K562 (cell line): ENCODE measurements at regions not wholly inside any gene's neighbourhood (a gene's known extent, or its start where the extent isn't known, plus 50 kb on each side); places are given as distances from the start of the nearest gene placed in this dataset.

ENCODE experiments used
- ATAC-seq: fragments of 200-7000 bp; cut with Tn5 transposase; 3 replicates; pipeline ENCODE4 v1.9.1; 2020; ENCODE audit warnings: moderate library complexity
- BruUV-seq: library from RNA; stranded (reverse); fragments of 400-500 nt; replicated peaks from 2 replicates; lab custom pipeline; 2021; lab: Mats Ljungman, UMichigan
- CTCF ChIA-PET: fragments of 300-600 bp; formaldehyde crosslinking; extraction: SDS; loops from one replicate; lab custom pipeline; 2021; ENCODE audit warnings: low intra/inter-chr PET ratio; lab: Yijun Ruan, JAX
- POLR2A ChIA-PET: fragments of 300-600, 350-650 bp; sonication (Branson Sonifier 250); formaldehyde crosslinking; extraction: SDS; loops from one replicate; lab custom pipeline; 2021; ENCODE audit warnings: antibody characterized with exemption, inconsistent platforms; lab: Yijun Ruan, JAX
- DNase-seq, 4 experiments: peaks; one replicate each; pipeline versions ENCODE4 v3.0.0 to v3.0.0-alpha.2; 2011 to 2018; ENCODE audit warnings: low spot score in 3 of 4, mixed read lengths in 3 of 4; ENCODE audit errors: extremely low read depth in 1 of 4
- FAIRE-seq: peaks from 2 replicates; lab custom pipeline; 2011; peaks lifted over from hg19 to GRCh38; lab: Jason Lieb, UNC
- H2AFZ ChIP-seq: 2 replicates; pipeline ENCODE4 v1.6.0; 2011; ENCODE audit warnings: low read depth, low read length, control low read depth, inconsistent platforms
- H3K27ac ChIP-seq: fragments of 200-600 bp; 3 replicates; pipeline ENCODE4 v1.8.0; 2011; ENCODE audit warnings: low read depth, mild to moderate bottlenecking, control low read depth, inconsistent platforms, low read length, moderate library complexity, mixed read lengths; ENCODE audit errors: extremely low read depth
- H3K27me3 ChIP-seq, 2 experiments: fragments of 300-600 bp in 1 of 2; 2 replicates in 1 of 2; 3 replicates in 1 of 2; pipeline versions ENCODE4 v1.6.0 to v1.8.0; 2011; ENCODE audit warnings: inconsistent platforms in 2 of 2, low read length in 2 of 2, mild to moderate bottlenecking in 1 of 2, mixed read lengths in 1 of 2, moderate library complexity in 1 of 2; ENCODE audit not compliant: control insufficient read depth in 2 of 2, insufficient read depth in 2 of 2
- H3K36me3 ChIP-seq: fragments of 300-600 bp; 3 replicates; pipeline ENCODE4 v1.8.0; 2011; ENCODE audit warnings: mild to moderate bottlenecking, low read length, inconsistent platforms; ENCODE audit not compliant: control insufficient read depth, insufficient read depth
- H3K4me1 ChIP-seq, 2 experiments: fragments of 200-600 bp in 1 of 2; replicated peaks in 1 of 2; 2 replicates in 1 of 2; 3 replicates in 1 of 2; pipeline versions ENCODE4 v1.5.1 to v1.8.0; 2011; ENCODE audit warnings: inconsistent platforms in 2 of 2, low read length in 2 of 2, mild to moderate bottlenecking in 1 of 2, mixed read lengths in 1 of 2, moderate library complexity in 1 of 2; ENCODE audit not compliant: control insufficient read depth in 2 of 2, insufficient read depth in 2 of 2
- H3K4me2 ChIP-seq: 2 replicates; pipeline ENCODE4 v1.6.1; 2011; ENCODE audit warnings: low read length, control low read depth, inconsistent platforms, mixed read lengths; ENCODE audit not compliant: insufficient read depth
- H3K4me3 ChIP-seq: fragments of 200-600 bp; sonication (generic), shearing (Covaris generic); 2 replicates; pipeline ENCODE4 v1.5.1; 2016; ENCODE audit warnings: control low read depth, inconsistent platforms
- H3K79me2 ChIP-seq: fragments of 200-600 bp; 3 replicates; pipeline ENCODE4 v1.8.0; 2011; ENCODE audit warnings: low read length, inconsistent platforms; ENCODE audit not compliant: control insufficient read depth, insufficient read depth
- H3K9ac ChIP-seq, 2 experiments: 2 replicates each; pipeline versions ENCODE4 v1.6.0 to v1.6.1; 2011; ENCODE audit warnings: low read depth in 2 of 2, low read length in 2 of 2, control low read depth in 1 of 2, inconsistent platforms in 1 of 2, mild to moderate bottlenecking in 1 of 2, mixed read lengths in 1 of 2; ENCODE audit not compliant: insufficient read depth in 1 of 2
- H3K9me1 ChIP-seq: one replicate; pipeline ENCODE4 v1.6.0; 2011; ENCODE audit warnings: inconsistent platforms, mild to moderate bottlenecking, low read length, moderate library complexity; ENCODE audit not compliant: control insufficient read depth, insufficient read depth
- H3K9me3 ChIP-seq: replicated peaks from 2 replicates; pipeline ENCODE4 v1.5.1; 2011; ENCODE audit warnings: low read depth, low read length, inconsistent platforms; ENCODE audit not compliant: control insufficient read depth, insufficient read depth
- H4K20me1 ChIP-seq: replicated peaks from 2 replicates; pipeline ENCODE4 v1.6.1; 2011; ENCODE audit warnings: low read length, inconsistent platforms, mixed read lengths; ENCODE audit not compliant: control insufficient read depth, insufficient read depth
- ARHGAP35 ChIP-seq: fragments of 450-650 bp; IDR thresholded peaks from 2 replicates; pipeline ENCODE4 v1.6.1; 2018; ENCODE audit not compliant: partially characterized antibody
- CXXC5 ChIP-seq: fragments of 250-450 bp; sonication (Bioruptor Pico); IDR thresholded peaks from 2 replicates; pipeline ENCODE4 v1.8.0; 2022; ENCODE audit warnings: inconsistent platforms, mild to moderate bottlenecking, moderate library complexity
- HOMEZ ChIP-seq: fragments of 250-450 bp; sonication (Bioruptor Pico); IDR thresholded peaks from 2 replicates; pipeline ENCODE4 v1.4.0; 2020; ENCODE audit warnings: mild to moderate bottlenecking, moderate library complexity
- KDM5B ChIP-seq: fragments of 200-600 bp; sonication (generic); IDR thresholded peaks from 2 replicates; pipeline ENCODE4 v1.6.1; 2012; ENCODE audit warnings: low read depth, mild to moderate bottlenecking, moderate library complexity, low read length, control low read depth, inconsistent platforms; ENCODE audit not compliant: insufficient replicate concordance
- MTA2 ChIP-seq: fragments of 450-650 bp; IDR thresholded peaks from 2 replicates; pipeline ENCODE4 v1.6.1; 2016; ENCODE audit warnings: low read depth
- NONO ChIP-seq, 2 experiments: fragments of 200-400 bp in 1 of 2; fragments of 450-650 bp in 1 of 2; formaldehyde crosslinking in 1 of 2; IDR thresholded peaks; 2 replicates each; pipeline ENCODE4 v1.6.1; 2017; ENCODE audit warnings: low read depth in 2 of 2, mild to moderate bottlenecking in 2 of 2, moderate library complexity in 2 of 2, low read length in 1 of 2
- in situ Hi-C: fragments of 300-500 bp; cut with MboI; formaldehyde crosslinking; loops from 4 replicates; pipeline ENCODE4 v1.15.0; 2018; ENCODE audit warnings: inconsistent platforms, mixed read lengths
- intact Hi-C: fragments of 100-400 bp; cut with micrococcal nuclease; formaldehyde crosslinking; loops from 2 replicates; pipeline ENCODE4 v1.14.2; 2022
- TF ChIP-seq, protein P1 (sequence below): fragments of 250-450 bp; sonication (Bioruptor Pico); IDR thresholded peaks from 2 replicates; pipeline ENCODE4 v1.4.0; 2020
- TF ChIP-seq, protein P2 (sequence below): sonication (generic); formaldehyde crosslinking; IDR thresholded peaks from 2 replicates; pipeline ENCODE4 v1.8.0; 2023; ENCODE audit warnings: mild to moderate bottlenecking, missing genetic modification reagents

DNA sequence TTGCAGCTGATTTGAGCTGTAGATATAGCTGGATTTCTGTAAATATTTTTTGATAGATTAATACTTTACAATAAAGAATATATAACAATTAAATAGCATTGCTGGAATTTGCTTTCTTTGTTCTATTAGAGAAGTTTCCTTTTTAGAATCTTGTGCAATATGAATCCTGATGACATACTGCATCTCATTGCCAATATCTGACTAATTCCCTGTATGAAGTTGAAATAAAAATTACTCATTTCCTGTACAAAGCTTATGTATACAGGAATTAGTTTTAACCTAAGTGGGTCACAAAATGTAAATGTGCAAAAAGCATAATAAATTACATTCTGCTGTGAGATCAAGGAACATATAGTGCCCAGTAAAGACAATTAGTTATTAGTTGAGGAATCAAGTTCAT, 72.8 kb upstream of the TMEFF2 start:
- no peaks in the 10 kb centered on the region for H3K4me1 ChIP-seq
- TF ChIP-seq NONO (IDR thresholded peaks at IDR 0.05; ENCODE audit: low read depth in 2 of 2, low read length in 1 of 2): no peak
- no peak for TF ChIP-seq ARHGAP35
- TF ChIP-seq MTA2: no peak
- TF ChIP-seq CXXC5 (CRISPR knock-in tag): no peak
- TF ChIP-seq KDM5B: no peak
- TF ChIP-seq, protein P1, sequence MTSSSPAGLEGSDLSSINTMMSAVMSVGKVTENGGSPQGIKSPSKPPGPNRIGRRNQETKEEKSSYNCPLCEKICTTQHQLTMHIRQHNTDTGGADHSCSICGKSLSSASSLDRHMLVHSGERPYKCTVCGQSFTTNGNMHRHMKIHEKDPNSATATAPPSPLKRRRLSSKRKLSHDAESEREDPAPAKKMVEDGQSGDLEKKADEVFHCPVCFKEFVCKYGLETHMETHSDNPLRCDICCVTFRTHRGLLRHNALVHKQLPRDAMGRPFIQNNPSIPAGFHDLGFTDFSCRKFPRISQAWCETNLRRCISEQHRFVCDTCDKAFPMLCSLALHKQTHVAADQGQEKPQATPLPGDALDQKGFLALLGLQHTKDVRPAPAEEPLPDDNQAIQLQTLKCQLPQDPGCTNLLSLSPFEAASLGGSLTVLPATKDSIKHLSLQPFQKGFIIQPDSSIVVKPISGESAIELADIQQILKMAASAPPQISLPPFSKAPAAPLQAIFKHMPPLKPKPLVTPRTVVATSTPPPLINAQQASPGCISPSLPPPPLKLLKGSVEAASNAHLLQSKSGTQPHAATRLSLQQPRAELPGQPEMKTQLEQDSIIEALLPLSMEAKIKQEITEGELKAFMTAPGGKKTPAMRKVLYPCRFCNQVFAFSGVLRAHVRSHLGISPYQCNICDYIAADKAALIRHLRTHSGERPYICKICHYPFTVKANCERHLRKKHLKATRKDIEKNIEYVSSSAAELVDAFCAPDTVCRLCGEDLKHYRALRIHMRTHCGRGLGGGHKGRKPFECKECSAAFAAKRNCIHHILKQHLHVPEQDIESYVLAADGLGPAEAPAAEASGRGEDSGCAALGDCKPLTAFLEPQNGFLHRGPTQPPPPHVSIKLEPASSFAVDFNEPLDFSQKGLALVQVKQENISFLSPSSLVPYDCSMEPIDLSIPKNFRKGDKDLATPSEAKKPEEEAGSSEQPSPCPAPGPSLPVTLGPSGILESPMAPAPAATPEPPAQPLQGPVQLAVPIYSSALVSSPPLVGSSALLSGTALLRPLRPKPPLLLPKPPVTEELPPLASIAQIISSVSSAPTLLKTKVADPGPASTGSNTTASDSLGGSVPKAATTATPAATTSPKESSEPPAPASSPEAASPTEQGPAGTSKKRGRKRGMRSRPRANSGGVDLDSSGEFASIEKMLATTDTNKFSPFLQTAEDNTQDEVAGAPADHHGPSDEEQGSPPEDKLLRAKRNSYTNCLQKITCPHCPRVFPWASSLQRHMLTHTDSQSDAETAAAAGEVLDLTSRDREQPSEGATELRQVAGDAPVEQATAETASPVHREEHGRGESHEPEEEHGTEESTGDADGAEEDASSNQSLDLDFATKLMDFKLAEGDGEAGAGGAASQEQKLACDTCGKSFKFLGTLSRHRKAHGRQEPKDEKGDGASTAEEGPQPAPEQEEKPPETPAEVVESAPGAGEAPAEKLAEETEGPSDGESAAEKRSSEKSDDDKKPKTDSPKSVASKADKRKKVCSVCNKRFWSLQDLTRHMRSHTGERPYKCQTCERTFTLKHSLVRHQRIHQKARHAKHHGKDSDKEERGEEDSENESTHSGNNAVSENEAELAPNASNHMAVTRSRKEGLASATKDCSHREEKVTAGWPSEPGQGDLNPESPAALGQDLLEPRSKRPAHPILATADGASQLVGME (CRISPR knock-in tag): no peak
- TF ChIP-seq, protein P2, sequence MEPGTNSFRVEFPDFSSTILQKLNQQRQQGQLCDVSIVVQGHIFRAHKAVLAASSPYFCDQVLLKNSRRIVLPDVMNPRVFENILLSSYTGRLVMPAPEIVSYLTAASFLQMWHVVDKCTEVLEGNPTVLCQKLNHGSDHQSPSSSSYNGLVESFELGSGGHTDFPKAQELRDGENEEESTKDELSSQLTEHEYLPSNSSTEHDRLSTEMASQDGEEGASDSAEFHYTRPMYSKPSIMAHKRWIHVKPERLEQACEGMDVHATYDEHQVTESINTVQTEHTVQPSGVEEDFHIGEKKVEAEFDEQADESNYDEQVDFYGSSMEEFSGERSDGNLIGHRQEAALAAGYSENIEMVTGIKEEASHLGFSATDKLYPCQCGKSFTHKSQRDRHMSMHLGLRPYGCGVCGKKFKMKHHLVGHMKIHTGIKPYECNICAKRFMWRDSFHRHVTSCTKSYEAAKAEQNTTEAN: no peak
- TF ChIP-seq HOMEZ (CRISPR knock-in tag): no peak

More for the DNA sequence above, 72.8 kb upstream of the TMEFF2 start:
- FAIRE-seq: no peak
- Histone ChIP-seq H3K36me3 (no peaks in the 10 kb centered on the region), H3K9me3 (no peaks in the 10 kb centered on the region), H3K27ac (no peak overlapping the region), H2AFZ (no peak overlapping the region), H3K9ac (no peak overlapping the region), H3K4me2 (no peak overlapping the region), H3K9me1 (no peaks in the 10 kb centered on the region), H3K27me3 (no peaks in the 10 kb centered on the region), H3K4me3 (no peak overlapping the region), H4K20me1 (no peaks in the 10 kb centered on the region), H3K79me2 (no peaks in the 10 kb centered on the region)
- intact Hi-C loops (no loop called here), in situ Hi-C loops (no loop called here)
- ChIA-PET CTCF (no interaction called here), POLR2A (no interaction called here)
- BruUV-seq: no TSS peak
- ATAC-seq: no peak
- no peak for DNase-seq
